ENCODE measurements at regions not wholly inside any gene's neighbourhood (a gene's known extent, or its start where the extent isn't known, plus 50 kb on each side); places are given as distances from the start of the nearest gene placed in this dataset.

DNA sequence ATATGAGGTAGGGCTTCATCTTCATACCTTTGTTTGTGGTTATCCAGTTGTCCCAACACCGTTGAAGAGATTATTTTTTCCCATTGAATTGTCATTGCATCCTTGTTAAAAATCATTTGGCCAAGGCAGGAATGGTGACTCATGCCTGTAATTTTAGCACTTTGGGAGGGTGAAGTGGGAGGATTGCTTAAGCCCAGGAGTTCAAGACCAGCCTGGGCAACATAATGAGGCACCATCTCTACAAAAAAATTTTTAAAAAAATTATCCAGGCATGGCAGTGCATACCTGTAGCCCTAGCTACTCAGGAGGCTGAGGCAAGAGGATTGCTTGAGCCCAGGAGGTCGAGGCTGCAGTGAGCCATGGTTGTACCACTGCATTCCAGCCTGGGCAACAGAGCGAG lies 223.9 kb downstream of the TANC2 start:
- TF ChIP-seq, protein P1, sequence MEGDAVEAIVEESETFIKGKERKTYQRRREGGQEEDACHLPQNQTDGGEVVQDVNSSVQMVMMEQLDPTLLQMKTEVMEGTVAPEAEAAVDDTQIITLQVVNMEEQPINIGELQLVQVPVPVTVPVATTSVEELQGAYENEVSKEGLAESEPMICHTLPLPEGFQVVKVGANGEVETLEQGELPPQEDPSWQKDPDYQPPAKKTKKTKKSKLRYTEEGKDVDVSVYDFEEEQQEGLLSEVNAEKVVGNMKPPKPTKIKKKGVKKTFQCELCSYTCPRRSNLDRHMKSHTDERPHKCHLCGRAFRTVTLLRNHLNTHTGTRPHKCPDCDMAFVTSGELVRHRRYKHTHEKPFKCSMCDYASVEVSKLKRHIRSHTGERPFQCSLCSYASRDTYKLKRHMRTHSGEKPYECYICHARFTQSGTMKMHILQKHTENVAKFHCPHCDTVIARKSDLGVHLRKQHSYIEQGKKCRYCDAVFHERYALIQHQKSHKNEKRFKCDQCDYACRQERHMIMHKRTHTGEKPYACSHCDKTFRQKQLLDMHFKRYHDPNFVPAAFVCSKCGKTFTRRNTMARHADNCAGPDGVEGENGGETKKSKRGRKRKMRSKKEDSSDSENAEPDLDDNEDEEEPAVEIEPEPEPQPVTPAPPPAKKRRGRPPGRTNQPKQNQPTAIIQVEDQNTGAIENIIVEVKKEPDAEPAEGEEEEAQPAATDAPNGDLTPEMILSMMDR (IDR thresholded peaks at IDR 0.05; ENCODE audit: low read depth, low read length), result no peak
- no peak for TF ChIP-seq EZH2phosphoT487 (IDR thresholded peaks at IDR 0.05; ENCODE audit: low read depth)

All from OCI-LY3 (cell line).